ENCODE measurements at regions not wholly inside any gene's neighbourhood (a gene's known extent, or its start where the extent isn't known, plus 50 kb on each side); places are given as distances from the start of the nearest gene placed in this dataset.

- H3K27ac ChIP-seq: no peak overlapping the region
- TF ChIP-seq ZFX (IDR thresholded peaks at IDR 0.05): no peak
- TF ChIP-seq CTCF (conservative IDR thresholded peaks at IDR 0.05): no peak
Observed at GRCh38 chr17:20925091-20925490, 117.7 kb downstream of the USP22 start.

GRCh38 chr17:20925954-20926353 is 116.9 kb downstream of the USP22 start:
- H3K27ac ChIP-seq: no peak overlapping the region
- TF ChIP-seq CTCF (conservative IDR thresholded peaks at IDR 0.05) (no peak), ZFX (IDR thresholded peaks at IDR 0.05) (no peak)

GRCh38 chr17:20926532-20926931 is 116.3 kb downstream of the USP22 start:
- H3K27ac ChIP-seq: no peak overlapping the region
- TF ChIP-seq ZFX (IDR thresholded peaks at IDR 0.05) (no peak), CTCF (conservative IDR thresholded peaks at IDR 0.05) (no peak)

- H3K27ac ChIP-seq: no peak overlapping the region
- TF ChIP-seq CTCF (conservative IDR thresholded peaks at IDR 0.05): no peak
- no peak for TF ChIP-seq ZFX (IDR thresholded peaks at IDR 0.05)
Observed at GRCh38 chr17:20927308-20927977, 115.4 kb downstream of the USP22 start.

- no peak overlapping the region for H3K27ac ChIP-seq
- TF ChIP-seq CTCF (conservative IDR thresholded peaks at IDR 0.05) (no peak), ZFX (IDR thresholded peaks at IDR 0.05) (no peak)
Observed at GRCh38 chr17:20929334-20929733, 113.5 kb downstream of the USP22 start.

- no peak overlapping the region for H3K27ac ChIP-seq
- no peak for TF ChIP-seq ZFX (IDR thresholded peaks at IDR 0.05)
- no peak for TF ChIP-seq CTCF (conservative IDR thresholded peaks at IDR 0.05)
Observed at GRCh38 chr17:20930081-20930760, 112.6 kb downstream of the USP22 start.

GRCh38 chr17:20933040-20933439 is 109.8 kb downstream of the USP22 start:
- H3K27ac ChIP-seq: peak overlapping the region; percentile 48; the same call in 1 of the 2 replicates

GRCh38 chr17:20934288-20934687 is 108.5 kb downstream of the USP22 start:
- no peak for TF ChIP-seq CTCF (conservative IDR thresholded peaks at IDR 0.05)
- TF ChIP-seq ZFX (IDR thresholded peaks at IDR 0.05): no peak

More at GRCh38 chr17:20934288-20934687, 108.5 kb downstream of the USP22 start:
- no peak overlapping the region for H3K27ac ChIP-seq
